ENCODE measurements at regions not wholly inside any gene's neighbourhood (a gene's known extent, or its start where the extent isn't known, plus 50 kb on each side); places are given as distances from the start of the nearest gene placed in this dataset.
"Not testable (repeated sequence)": the region's sequence is repeated elsewhere in the genome, so short reads cannot be mapped to it uniquely, and the experiment has no call there.

- no peaks in the 10 kb centered on the region for H3K9me3 ChIP-seq (replicated peaks; ENCODE audit: control insufficient read depth, low read depth, low read length)
- H3K36me3 ChIP-seq (ENCODE audit: control insufficient read depth, insufficient read depth, low read length), result no peaks in the 10 kb centered on the region
- H3K27me3 ChIP-seq (ENCODE audit: control insufficient read depth, insufficient read depth, low read length), result no peaks in the 10 kb centered on the region
- no peak overlapping the region for H3K4me3 ChIP-seq (ENCODE audit: low read length)
- WGBS (ENCODE audit: insufficient coverage), result no CpG with 5 or more reads among the region's 2 CpGs
- no peak for DNase-seq
- no peak overlapping the region for H3K27ac ChIP-seq (ENCODE audit: low read length)
- no peaks in the 10 kb centered on the region for H3K4me1 ChIP-seq (ENCODE audit: control insufficient read depth, insufficient read depth, low read length)
These were observed 174.3 kb downstream of the CPS1 start for GRCh38 chr2:210730672-210731071.

- not testable (repeated sequence) for H3K27me3 ChIP-seq (ENCODE audit: control insufficient read depth, insufficient read depth, low read length); H3K9me3 ChIP-seq (replicated peaks; ENCODE audit: control insufficient read depth, low read depth, low read length); H3K4me3 ChIP-seq (ENCODE audit: low read length); DNase-seq; H3K36me3 ChIP-seq (ENCODE audit: control insufficient read depth, insufficient read depth, low read length); H3K4me1 ChIP-seq (ENCODE audit: control insufficient read depth, insufficient read depth, low read length); H3K27ac ChIP-seq (ENCODE audit: low read length)
- WGBS (ENCODE audit: insufficient coverage), result 12% methylated on average over 8 of the region's 9 CpGs
These were observed 190.4 kb downstream of the CPS1 start for GRCh38 chr2:210746826-210747225.

DNA sequence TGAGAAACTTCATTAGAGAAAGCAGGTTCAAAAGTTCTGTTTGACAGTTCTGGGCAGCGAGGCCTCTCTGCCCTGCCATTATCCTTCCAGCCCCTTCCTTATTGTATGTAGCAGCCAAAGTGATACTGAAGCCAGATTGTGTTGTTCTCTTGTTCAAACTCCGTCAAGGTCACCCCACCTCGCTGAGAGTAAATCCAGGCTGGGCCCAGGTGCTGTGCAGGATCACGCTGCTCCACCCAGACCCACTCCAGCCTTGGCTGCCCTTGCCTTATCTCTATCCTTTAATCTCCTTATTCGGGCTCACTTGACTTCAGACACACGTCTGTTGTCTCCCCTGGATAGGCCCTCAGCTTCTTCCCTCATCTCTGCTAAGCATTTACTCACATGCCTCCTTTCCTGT, 196.1 kb downstream of the CPS1 start:
- DNase-seq, result no peak
- WGBS (ENCODE audit: insufficient coverage), result 59% methylated on average over 6 of the region's 6 CpGs
- Histone ChIP-seq H3K36me3 (ENCODE audit: control insufficient read depth, insufficient read depth, low read length) (no peaks in the 10 kb centered on the region), H3K4me3 (ENCODE audit: low read length) (no peak overlapping the region), H3K27me3 (ENCODE audit: control insufficient read depth, insufficient read depth, low read length) (no peaks in the 10 kb centered on the region), H3K4me1 (ENCODE audit: control insufficient read depth, insufficient read depth, low read length) (no peaks in the 10 kb centered on the region), H3K9me3 (replicated peaks; ENCODE audit: control insufficient read depth, low read depth, low read length) (no peaks in the 10 kb centered on the region), H3K27ac (ENCODE audit: low read length) (no peak overlapping the region)

- H3K36me3 ChIP-seq (ENCODE audit: control insufficient read depth, insufficient read depth, low read length), result no peaks in the 10 kb centered on the region
- H3K4me1 ChIP-seq (ENCODE audit: control insufficient read depth, insufficient read depth, low read length), result no peaks in the 10 kb centered on the region
- H3K9me3 ChIP-seq (replicated peaks; ENCODE audit: control insufficient read depth, low read depth, low read length), result no peaks in the 10 kb centered on the region
- H3K27ac ChIP-seq (ENCODE audit: low read length), result no peak overlapping the region
- no peaks in the 10 kb centered on the region for H3K27me3 ChIP-seq (ENCODE audit: control insufficient read depth, insufficient read depth, low read length)
- DNase-seq, result no peak
- WGBS (ENCODE audit: insufficient coverage), result no CpG with 5 or more reads among the region's 3 CpGs
- no peak overlapping the region for H3K4me3 ChIP-seq (ENCODE audit: low read length)
These were observed 197.0 kb downstream of the CPS1 start for GRCh38 chr2:210753386-210753785.

DNA sequence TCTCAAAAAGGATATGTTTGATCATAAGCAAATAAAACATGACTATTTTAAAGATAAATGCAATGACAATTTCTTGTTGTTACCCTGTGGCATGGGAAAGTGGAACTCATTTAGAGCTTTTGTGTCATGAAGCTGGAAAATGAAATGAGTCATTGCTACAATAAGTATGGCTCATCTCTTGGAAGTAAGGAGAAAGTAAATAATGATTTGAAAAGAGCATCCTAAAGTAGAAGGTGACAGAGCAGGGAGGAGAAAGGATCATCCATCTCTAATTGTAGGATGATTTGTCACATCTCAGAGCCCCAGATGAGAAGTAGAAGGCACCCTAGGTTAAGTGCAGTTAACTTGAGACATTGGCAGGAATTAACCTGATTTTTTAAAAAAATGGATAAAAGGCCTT, 200.5 kb downstream of the CPS1 start:
- no peaks in the 10 kb centered on the region for H3K9me3 ChIP-seq (replicated peaks; ENCODE audit: control insufficient read depth, low read depth, low read length)
- H3K27ac ChIP-seq (ENCODE audit: low read length), result no peak overlapping the region
- DNase-seq, result no peak
- H3K36me3 ChIP-seq (ENCODE audit: control insufficient read depth, insufficient read depth, low read length), result no peaks in the 10 kb centered on the region
- H3K27me3 ChIP-seq (ENCODE audit: control insufficient read depth, insufficient read depth, low read length), result no peaks in the 10 kb centered on the region
- no peaks in the 10 kb centered on the region for H3K4me1 ChIP-seq (ENCODE audit: control insufficient read depth, insufficient read depth, low read length)
- H3K4me3 ChIP-seq (ENCODE audit: low read length), result no peak overlapping the region

DNA sequence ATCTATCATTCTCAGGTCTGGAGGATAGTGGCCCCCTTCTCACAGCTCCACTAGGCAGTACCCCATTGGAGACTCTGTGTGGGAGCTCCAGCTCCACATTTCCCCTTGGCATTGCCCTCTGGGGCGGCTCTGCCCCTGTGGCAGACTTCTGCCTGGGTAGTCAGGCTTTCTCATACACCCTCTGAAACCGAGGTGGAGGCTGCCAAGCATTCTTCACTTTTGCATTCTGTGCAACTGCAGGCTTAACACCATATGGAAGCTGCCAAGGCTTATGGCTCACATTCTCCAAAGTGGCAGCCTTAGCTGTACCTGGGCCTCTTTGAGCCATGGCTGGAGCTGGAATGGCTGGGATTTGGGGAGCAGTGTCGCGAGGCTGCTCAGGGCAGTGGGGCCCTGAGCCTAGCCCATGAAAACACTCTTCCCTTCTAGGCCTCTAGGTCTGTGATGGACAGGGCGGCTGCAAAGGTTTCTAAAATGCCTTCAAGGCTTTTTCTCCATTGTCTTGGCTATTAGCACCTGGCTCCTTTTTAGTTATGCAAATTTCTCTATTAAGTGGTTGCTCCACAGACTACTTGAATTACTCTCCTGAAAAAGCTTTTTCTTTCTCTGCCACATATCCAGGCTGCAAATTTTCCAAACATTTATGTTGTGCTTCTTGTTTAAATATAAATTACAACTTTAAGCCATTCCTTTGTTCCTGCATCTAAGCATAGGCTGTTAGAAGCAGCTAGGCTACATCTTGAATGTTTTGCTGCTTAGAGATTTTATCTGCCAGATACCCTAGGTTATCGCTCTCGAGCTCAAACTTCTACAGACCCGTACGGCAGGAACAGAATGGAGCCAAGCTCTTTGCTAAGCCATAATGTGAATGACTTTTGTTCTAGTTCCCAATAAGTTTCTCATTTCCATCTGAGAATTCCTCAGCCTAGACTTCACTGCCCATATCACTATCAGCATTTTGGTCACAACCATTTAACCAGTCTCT, 206.5 kb downstream of the CPS1 start:
- 75% methylated on average over 6 of the region's 9 CpGs for WGBS (ENCODE audit: insufficient coverage)
- H3K36me3 ChIP-seq (ENCODE audit: control insufficient read depth, insufficient read depth, low read length), result no peaks in the 10 kb centered on the region
- no peak overlapping the region for H3K27ac ChIP-seq (ENCODE audit: low read length)
- no peaks in the 10 kb centered on the region for H3K4me1 ChIP-seq (ENCODE audit: control insufficient read depth, insufficient read depth, low read length)
- no peak for DNase-seq
- no peaks in the 10 kb centered on the region for H3K9me3 ChIP-seq (replicated peaks; ENCODE audit: control insufficient read depth, low read depth, low read length)
- no peaks in the 10 kb centered on the region for H3K27me3 ChIP-seq (ENCODE audit: control insufficient read depth, insufficient read depth, low read length)
- no peak overlapping the region for H3K4me3 ChIP-seq (ENCODE audit: low read length)

DNA sequence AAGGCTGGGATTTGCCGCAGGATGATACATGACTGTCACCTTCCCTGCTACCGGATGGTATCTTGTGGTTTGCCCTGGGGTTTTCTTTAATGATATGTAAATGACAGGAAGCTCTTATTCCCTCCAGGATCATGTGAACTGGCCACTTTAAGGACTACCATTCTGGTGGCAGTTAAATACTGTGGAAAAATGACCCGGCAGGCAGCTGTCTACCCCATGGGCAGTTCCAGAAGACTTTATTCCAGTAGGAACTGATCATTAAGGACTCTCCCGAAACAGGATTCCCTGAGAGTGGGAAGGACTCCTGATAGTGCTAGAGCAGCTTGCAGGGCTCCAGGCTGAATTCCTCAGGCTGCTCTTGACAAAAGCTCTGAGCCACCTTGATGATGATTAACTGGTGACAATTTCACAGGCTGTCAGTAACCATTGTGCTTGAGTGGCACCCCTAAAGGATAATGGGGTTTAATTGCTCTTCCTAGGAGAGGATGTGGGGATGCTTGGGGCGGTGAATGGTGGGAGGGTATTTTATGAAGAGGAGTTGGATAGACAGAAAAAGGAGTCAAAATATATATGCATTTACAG, 212.0 kb downstream of the CPS1 start:
- no peak overlapping the region for H3K4me3 ChIP-seq (ENCODE audit: low read length)
- 62% methylated on average over 2 of the region's 5 CpGs for WGBS (ENCODE audit: insufficient coverage)
- DNase-seq, result no peak

GRCh38 chr2:210776756-210777155, 220.4 kb downstream of the CPS1 start:
- no peak for DNase-seq
- H3K9me3 ChIP-seq (replicated peaks; ENCODE audit: control insufficient read depth, low read depth, low read length), result no peaks in the 10 kb centered on the region
- no peaks in the 10 kb centered on the region for H3K4me1 ChIP-seq (ENCODE audit: control insufficient read depth, insufficient read depth, low read length)

More for the DNA sequence above, 212.0 kb downstream of the CPS1 start:
- Histone ChIP-seq H3K36me3 (ENCODE audit: control insufficient read depth, insufficient read depth, low read length) (no peaks in the 10 kb centered on the region), H3K27me3 (ENCODE audit: control insufficient read depth, insufficient read depth, low read length) (no peaks in the 10 kb centered on the region), H3K4me1 (ENCODE audit: control insufficient read depth, insufficient read depth, low read length) (no peaks in the 10 kb centered on the region), H3K27ac (ENCODE audit: low read length) (no peak overlapping the region), H3K9me3 (replicated peaks; ENCODE audit: control insufficient read depth, low read depth, low read length) (no peaks in the 10 kb centered on the region)

DNA sequence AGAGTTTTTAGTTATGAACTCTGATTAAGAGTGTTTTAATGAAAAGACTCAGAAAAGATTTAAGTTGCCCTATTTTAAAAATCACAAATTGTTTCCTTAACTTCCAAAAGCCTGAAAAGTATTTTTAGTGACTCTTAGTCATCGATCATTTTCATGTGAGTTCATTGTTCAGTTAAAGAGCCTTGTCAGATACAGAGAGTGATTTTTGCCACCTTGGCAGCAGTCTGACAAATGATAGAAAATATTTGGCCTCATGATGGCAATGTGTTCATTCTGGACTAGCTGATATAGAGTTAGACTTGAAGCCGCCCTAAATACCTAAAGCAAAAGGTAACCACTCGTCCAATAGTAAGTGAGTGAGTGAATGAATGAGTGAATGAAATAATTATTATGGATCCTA, 225.8 kb downstream of the CPS1 start:
- DNase-seq, result no peak
- WGBS (ENCODE audit: insufficient coverage), result no CpG with 5 or more reads among the region's 3 CpGs
- no peaks in the 10 kb centered on the region for H3K9me3 ChIP-seq (replicated peaks; ENCODE audit: control insufficient read depth, low read depth, low read length)
- no peak overlapping the region for H3K4me3 ChIP-seq (ENCODE audit: low read length)
- H3K27me3 ChIP-seq (ENCODE audit: control insufficient read depth, insufficient read depth, low read length), result no peaks in the 10 kb centered on the region
- no peak overlapping the region for H3K27ac ChIP-seq (ENCODE audit: low read length)
- no peaks in the 10 kb centered on the region for H3K4me1 ChIP-seq (ENCODE audit: control insufficient read depth, insufficient read depth, low read length)
- H3K36me3 ChIP-seq (ENCODE audit: control insufficient read depth, insufficient read depth, low read length), result no peaks in the 10 kb centered on the region

More at GRCh38 chr2:210776756-210777155, 220.4 kb downstream of the CPS1 start:
- no peak overlapping the region for H3K27ac ChIP-seq (ENCODE audit: low read length)
- H3K4me3 ChIP-seq (ENCODE audit: low read length), result no peak overlapping the region
- H3K27me3 ChIP-seq (ENCODE audit: control insufficient read depth, insufficient read depth, low read length), result no peaks in the 10 kb centered on the region
- H3K36me3 ChIP-seq (ENCODE audit: control insufficient read depth, insufficient read depth, low read length), result no peaks in the 10 kb centered on the region

- not testable (repeated sequence) for DNase-seq; H3K36me3 ChIP-seq (ENCODE audit: control insufficient read depth, insufficient read depth, low read length); H3K4me1 ChIP-seq (ENCODE audit: control insufficient read depth, insufficient read depth, low read length); H3K4me3 ChIP-seq (ENCODE audit: low read length); H3K9me3 ChIP-seq (replicated peaks; ENCODE audit: control insufficient read depth, low read depth, low read length); H3K27ac ChIP-seq (ENCODE audit: low read length); H3K27me3 ChIP-seq (ENCODE audit: control insufficient read depth, insufficient read depth, low read length)
- WGBS (ENCODE audit: insufficient coverage), result no CpG with 5 or more reads among the region's 4 CpGs
These were observed 231.4 kb downstream of the CPS1 start for GRCh38 chr2:210787831-210788230.

Data from muscle of leg (tissue), 3 donors.